T-helper 1 cell treated with Interleukin-12 subunit alpha and Interleukin-12 subunit beta and Interleukin-4 antibody, amounts not matched to agents 30 ng/mL and 1 ng/mL, for 36 hours (primary cell): ENCODE measurements at regions not wholly inside any gene's neighbourhood (a gene's known extent, or its start where the extent isn't known, plus 50 kb on each side); places are given as distances from the start of the nearest gene placed in this dataset.
"Not testable (repeated sequence)": the region's sequence is repeated elsewhere in the genome, so short reads cannot be mapped to it uniquely, and the experiment has no call there.

ENCODE experiments used
- intact Hi-C: fragments of 100-400 bp; cut with micrococcal nuclease; formaldehyde crosslinking; loops from one replicate; pipeline ENCODE4 v1.15.1; 2024

DNA sequence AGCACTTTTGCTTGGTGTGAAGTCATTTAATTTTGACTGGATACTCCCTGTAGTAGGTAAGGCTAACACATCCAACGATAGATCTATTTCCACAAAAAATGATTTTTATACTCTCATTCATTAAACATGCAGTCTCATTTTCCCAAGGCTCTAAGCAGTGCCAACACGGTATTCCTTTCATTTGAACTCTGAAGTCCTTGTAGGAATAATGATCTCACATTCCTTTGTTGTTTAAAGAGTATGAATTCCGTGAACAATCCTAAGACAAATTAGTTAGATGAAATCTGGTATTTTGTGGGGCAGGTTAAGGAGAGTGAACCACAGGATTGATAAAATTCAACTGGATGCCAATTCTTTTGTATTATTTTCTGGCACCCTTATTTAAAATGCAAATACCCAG, 66.6 kb downstream of the LACC1 start:
- intact Hi-C loops: no loop called here

DNA sequence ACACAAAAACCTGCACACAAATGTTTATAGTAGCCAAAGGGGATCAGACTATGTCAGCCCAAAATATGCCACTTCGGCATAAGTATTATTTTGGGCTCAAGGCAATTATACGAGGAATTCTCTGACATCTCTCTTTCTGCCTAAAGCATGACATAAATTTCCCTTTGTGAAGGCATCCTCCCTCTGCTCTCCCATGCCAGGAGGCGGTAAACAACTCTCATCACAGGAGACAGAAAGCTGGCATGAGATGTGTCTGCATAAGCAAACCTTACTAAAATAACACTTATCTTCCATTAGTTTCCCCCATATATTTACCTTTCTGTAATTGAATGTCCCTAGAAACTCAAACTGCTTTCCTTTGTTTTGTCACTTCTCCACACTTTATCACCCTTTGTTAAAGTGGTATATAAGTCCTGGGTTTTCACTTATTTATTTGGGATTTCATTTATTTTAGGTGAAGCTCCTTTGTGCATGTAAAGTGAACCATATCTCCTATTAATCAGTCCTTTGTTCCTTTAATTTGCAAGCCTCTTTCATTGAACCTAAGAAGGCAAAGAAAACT, 68.3 kb downstream of the LACC1 start:
- intact Hi-C loops: no loop called here

DNA sequence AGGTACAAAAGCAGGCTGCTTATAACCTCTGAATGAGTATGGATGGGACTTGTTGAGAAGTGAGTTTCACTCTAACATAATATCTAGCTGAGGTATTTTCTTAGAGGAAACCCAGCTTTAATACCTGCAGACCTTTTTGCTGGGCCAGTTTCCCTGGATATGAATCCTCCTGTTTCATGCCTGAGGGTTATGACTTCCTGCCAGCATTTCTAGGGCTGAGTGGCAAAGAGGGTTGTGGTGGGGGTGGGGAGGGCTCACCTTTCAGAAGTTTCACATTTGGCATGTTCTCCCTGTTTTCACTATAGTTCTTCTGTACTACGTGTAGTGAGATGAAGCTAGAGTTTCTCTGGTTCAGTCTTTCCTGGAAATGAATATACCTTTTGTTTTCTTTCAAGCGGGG, 73.7 kb downstream of the LACC1 start:
- intact Hi-C loops: no loop called here

DNA sequence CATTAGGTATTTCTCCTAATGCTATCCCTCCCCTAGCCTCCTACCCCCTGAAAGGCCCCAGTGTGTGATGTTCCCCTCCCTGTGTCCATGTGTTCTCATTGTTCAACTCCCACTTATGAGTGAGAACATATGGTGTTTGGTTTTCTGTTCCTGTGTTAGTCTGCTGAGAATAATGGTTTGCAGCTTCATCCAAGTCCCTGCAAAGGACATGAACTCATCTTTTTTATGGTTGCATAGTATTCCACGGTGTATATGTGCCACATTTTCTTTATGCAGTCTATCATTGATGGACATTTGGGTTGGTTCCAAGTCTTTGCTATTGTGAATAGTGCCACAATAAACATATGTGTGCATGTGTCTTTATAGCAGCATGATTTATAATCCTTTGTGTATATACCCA, 77.3 kb downstream of the LACC1 start:
- intact Hi-C loops: not testable (repeated sequence)

DNA sequence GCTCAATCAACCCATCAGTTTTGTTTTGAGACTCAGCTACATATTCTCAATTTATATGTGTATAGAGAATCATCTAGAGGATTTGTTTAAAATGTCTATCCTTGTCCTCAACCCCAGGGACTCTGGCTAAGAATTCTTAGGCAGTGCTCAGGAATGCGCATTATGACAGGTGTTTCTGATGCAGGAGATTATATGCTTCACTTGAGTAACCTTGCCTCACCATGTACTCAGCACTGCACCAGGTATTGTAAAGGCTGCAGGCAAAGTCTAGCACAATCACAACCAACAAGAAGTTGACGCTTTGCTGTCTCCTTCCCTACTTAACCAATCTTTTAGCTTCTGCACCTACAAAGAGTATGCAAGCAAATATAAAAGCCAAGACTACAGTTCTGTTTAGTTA, 79.6 kb downstream of the LACC1 start:
- intact Hi-C loops: no loop called here

DNA sequence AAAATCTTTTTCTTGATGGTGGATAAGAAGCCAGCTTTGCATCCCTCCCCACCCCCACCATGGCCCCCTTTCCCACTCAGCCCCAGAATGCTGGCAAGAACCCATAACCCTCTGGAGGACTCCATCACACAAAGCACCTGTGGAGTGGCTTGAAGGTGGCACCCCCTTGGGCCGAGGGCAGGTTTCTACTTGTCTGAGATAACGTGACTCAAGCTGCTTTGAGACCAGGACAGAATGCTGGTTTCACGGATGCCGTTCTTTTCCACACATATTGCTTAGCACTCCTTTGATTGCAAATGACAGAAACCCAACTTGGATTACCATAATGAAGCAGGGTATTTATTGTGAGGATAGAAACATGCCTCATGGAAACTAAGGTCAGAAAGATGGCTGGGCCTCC, 82.2 kb downstream of the LACC1 start:
- intact Hi-C loops: no loop called here

DNA sequence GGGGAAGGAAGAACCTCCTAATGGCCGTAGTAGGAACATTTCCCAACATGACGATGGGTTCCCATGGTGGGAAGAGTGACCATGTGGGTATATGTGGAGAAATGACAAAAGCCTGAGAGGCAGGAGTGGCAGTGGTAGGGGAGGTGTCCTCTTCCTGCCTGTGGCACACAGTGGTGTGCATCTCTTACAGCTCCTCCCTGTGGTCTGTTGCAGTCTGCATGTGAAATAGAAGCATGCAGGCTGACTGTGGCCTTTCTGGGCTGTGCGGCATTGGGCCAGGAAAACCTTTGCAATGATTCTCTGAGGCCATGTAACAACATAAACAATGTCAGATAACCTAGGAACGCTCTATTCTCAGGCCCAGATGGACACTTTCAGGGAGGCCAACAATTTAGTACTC, 84.0 kb downstream of the LACC1 start:
- intact Hi-C loops: no loop called here

DNA sequence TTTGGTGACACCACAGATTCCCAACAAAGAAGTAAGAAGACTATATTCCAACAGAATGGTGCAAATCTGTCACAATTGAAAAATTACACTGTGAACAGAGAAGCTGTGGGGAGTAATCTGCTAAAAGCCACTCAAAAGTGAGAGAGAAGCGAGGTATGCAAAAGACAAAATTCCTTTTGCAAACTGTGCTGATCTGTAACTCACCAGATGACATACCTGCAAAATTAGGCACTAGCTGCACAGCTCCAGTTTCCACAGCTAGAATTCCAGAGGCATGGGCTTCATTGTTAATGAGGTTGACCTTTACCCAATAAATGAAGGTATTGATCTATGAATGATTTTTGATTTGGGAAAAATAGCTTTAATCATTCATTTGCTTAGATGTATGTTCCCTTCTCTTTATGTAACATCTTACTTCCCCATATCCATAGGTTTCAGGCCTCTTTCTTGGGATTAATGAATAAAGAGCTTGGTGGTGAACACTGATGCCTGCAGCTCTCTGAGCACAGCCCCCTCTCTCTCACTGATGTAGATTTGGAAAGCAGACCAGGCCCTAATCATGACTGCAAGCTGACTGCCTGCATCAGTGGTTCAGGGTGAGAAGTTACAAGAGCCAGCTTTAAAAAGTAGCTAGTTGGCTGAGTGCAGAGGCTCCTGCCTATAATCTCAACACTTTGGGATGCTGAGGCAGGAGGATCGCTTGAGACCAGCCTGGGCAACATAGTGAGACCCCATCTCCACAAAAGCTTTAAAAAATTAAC, 85.2 kb downstream of the LACC1 start:
- intact Hi-C loops: no loop called here

DNA sequence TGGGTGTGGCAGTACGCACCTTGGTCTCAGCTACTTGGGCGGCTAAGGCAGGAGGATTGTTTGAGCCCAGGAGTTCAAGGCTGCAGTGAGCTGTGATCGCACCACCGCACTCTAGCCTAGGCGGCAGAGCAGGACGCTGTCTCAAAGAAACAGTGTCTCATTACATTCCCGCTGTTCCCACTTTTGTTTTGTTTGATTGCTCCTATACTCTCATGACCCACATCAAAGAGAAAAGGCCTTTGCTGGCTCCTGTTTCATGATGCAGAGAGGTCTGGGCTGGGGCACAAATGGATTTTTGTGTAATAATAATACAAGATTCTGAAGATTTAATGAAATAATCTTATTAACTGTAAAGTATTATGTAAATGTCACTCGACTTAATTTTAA, 85.7 kb downstream of the LACC1 start:
- intact Hi-C loops: no loop called here

DNA sequence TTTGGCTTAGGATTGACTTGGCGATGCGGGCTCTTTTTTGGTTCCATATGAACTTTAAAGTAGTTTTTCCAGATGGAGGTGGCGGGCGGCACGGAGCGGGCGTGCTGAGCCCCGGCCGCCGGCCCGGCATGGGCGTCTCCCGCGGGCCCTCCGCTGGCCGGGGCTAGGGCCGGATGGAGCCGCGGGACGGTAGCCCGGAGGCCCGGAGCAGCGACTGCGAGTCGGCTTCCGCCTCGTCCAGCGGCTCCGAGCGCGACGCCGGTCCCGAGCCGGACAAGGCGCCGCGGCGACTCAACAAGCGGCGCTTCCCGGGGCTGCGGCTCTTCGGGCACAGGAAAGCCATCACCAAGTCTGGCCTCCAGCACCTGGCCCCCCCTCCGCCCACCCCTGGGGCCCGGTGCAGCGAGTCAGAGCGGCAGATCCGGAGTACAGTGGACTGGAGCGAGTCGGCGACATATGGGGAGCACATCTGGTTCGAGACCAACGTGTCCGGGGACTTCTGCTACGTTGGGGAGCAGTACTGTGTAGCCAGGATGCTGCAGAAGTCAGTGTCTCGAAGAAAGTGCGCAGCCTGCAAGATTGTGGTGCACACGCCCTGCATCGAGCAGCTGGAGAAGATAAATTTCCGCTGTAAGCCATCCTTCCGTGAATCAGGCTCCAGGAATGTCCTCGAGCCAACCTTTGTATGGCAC, 88.7 kb downstream of the LACC1 start:
- intact Hi-C loops: not testable (repeated sequence)

DNA sequence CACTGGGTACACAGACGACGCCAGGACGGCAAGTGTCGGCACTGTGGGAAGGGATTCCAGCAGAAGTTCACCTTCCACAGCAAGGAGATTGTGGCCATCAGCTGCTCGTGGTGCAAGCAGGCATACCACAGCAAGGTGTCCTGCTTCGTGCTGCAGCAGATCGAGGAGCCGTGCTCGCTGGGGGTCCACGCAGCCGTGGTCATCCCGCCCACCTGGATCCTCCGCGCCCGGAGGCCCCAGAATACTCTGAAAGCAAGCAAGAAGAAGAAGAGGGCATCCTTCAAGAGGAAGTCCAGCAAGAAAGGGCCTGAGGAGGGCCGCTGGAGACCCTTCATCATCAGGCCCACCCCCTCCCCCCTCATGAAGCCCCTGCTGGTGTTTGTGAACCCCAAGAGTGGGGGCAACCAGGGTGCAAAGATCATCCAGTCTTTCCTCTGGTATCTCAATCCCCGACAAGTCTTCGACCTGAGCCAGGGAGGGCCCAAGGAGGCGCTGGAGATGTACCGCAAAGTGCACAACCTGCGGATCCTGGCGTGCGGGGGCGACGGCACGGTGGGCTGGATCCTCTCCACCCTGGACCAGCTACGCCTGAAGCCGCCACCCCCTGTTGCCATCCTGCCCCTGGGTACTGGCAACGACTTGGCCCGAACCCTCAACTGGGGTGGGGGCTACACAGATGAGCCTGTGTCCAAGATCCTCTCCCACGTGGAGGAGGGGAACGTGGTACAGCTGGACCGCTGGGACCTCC, 89.4 kb downstream of the LACC1 start:
- intact Hi-C loops: not testable (repeated sequence)

DNA sequence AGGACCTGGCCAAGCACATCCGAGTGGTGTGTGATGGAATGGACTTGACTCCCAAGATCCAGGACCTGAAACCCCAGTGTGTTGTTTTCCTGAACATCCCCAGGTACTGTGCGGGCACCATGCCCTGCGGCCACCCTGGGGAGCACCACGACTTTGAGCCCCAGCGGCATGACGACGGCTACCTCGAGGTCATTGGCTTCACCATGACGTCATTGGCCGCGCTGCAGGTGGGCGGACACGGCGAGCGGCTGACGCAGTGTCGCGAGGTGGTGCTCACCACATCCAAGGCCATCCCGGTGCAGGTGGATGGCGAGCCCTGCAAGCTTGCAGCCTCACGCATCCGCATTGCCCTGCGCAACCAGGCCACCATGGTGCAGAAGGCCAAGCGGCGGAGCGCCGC, 90.2 kb downstream of the LACC1 start:
- intact Hi-C loops: not testable (repeated sequence)

DNA sequence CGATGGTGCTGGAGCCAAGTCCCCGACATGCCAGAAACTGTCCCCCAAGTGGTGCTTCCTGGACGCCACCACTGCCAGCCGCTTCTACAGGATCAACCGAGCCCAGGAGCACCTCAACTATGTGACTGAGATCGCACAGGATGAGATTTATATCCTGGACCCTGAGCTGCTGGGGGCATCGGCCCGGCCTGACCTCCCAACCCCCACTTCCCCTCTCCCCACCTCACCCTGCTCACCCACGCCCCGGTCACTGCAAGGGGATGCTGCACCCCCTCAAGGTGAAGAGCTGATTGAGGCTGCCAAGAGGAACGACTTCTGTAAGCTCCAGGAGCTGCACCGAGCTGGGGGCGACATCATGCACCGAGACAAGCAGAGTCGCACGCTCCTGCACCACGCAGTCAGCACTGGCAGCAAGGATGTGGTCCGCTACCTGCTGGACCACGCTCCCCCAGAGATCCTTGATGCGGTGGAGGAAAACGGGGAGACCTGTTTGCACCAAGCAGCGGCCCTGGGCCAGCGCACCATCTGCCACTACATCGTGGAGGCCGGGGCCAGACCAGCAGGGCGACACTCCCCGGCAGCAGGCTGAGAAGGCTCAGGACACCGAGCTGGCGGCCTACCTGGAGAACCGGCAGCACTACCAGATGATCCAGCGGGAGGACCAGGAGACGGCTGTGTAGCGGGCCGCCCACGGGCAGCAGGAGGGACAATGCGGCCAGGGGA, 91.0 kb downstream of the LACC1 start:
- intact Hi-C loops: not testable (repeated sequence)

DNA sequence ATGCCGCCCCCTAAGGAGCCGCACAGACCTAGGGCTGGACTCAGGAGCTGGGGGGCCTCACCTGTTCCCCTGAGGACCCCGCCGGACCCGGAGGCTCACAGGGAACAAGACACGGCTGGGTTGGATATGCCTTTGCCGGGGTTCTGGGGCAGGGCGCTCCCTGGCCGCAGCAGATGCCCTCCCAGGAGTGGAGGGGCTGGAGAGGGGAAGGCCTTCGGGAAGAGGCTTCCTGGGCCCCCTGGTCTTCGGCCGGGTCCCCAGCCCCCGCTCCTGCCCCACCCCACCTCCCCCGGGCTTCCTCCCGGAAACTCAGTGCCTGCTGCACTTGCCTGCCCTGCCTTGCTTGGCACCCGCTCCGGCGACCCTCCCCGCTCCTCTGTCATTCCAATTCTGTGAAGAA, 91.6 kb downstream of the LACC1 start:
- intact Hi-C loops: not testable (repeated sequence)

DNA sequence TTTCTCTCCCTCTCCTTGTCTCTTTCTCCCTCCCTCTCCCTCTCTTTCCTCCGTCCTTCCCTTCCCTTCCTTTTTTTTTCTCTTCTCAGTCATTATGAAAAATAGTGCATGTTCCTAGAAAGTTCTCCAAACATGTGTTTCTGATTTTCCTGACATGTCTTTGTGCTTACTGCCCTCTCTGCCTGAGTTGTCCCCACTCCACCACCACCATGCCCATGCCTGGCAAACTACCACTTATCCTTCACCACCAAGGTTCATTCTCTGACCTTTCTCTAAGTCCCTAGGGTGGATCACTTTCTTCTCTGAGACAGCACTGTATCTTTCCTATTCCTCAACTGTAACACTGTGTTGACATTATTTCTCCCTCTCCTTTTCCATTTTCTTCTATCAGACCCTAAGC, 98.2 kb downstream of the LACC1 start:
- intact Hi-C loops: no loop called here

DNA sequence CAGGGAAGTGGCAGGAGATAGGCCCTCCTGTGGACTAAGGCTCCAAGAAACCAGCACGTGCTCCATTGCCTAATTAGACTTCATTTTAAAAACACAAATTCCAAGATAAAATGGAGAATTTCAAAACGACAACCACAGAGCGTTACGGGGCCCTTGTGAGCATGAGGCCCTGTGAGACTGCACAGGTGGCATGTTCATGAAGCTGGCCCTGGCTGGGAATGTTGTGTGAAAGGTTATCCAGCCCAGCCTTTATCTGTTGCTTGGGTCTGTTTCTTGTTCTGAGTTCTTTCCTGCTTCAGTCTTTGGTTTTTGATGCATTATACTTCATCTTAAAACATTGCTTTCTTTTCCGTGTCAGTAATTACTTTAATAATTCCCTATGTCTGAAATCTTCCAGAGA, 99.0 kb downstream of the LACC1 start:
- intact Hi-C loops: no loop called here

DNA sequence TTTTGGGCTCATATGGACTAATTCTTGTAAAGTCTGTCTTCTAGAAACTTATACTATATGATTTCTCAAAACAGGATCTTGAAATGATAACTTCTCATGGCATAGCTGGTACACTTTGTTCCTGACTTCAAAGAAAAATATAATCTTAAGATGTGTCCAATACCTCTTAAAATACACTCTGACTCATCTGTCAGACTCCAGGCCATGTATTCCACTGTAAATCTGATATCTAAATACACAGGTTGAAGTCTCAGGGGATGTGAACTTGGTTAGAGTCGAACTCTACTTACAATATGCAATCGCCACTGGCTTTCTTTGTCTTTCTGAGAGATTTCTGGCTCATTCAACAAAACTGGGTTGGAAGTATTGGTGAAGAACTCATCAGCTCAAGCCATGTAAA, 99.8 kb downstream of the LACC1 start:
- intact Hi-C loops: no loop called here

DNA sequence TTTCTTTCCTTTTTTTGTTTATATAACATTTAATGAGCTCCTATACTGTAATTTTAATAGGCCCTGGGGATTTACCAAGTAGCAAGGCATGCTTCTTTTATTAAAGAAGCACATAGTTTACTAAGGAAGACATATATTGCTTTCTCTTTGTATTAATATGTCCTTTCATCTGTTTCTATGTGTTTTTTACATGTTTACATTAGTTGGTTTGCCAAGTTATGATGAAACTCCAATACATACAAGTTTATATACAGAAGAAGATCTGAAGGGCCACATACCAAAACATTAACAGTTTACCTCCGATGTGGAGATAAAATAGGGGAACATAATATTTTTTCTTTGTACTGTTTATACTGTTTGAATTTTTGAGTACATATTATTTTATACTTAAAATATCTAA, 100.9 kb downstream of the LACC1 start:
- intact Hi-C loops: no loop called here

DNA sequence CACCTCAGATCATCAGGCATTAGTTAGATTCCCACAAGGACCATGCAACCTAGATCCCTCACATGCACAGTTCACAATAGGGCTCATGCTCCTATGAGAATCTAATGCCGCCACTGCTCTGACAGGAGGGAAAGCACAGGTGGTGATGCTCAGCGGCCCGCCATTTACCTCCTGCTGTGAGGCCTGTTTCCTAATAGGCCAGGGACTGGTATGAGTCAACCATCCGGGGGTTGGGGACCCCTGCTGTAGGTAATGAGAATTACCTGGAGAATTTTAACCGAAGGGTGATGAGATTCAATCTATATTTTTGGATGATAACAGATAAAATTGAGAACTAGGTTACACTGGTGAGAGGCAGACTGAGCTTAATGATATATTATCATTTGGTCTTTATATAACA, 101.4 kb downstream of the LACC1 start:
- intact Hi-C loops: no loop called here

DNA sequence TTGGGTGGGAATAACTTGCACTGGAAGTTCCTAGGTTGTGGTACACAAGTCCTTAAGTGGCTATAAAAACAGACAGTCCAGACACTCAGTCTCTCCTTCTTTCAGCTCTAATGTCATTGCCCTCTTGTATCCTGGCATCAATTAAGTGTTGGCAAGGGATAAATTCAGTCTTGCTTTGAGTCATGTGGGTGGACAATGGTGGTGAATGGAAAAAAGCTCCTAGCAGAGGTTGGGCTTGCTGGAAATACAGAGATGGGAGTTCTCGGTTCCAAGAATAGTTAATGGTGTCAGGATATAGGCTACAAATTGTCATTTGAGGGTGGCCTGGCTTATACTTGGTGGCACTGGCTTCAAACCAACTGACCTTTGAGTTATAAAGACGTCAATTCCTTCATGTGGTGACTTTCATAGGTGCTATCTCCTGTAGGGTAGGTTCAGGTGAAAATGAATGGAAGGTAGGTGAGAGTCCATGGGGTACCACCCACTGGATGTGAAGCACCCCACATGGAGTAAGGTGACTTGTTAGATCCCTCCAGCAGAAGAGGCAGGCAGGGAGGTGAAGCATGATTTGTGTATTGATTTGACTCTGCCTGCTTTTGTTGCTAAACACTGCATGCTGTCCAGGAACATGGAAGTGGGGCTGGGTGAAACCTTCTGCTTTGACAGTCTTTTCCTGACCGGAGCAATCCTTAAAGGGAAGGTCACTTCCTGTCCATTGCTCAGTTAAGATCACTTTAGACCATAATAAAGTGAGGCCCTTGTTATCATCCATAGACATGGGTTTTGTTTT, 102.0 kb downstream of the LACC1 start:
- intact Hi-C loops: no loop called here

DNA sequence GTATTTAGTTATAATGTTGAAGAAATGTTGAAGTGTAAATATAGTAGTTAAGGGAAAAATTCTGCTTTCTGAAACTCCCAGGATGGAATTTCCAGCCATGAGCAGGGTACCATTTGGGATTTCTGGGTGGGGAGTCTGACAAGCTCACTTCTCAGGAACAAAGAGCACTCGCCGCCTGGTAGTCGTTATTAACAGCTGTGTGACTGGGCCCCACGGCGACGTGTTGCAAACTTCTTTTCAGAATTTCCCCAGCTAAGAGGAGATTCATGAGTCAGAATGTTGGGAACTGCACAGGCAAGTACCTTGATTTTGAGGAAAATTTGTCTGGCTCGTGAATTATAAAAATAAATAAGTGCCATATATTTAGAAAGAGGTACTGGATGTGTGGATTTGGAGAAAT, 103.7 kb downstream of the LACC1 start:
- intact Hi-C loops: no loop called here
